ENCODE measurements at regions not wholly inside any gene's neighbourhood (a gene's known extent, or its start where the extent isn't known, plus 50 kb on each side); places are given as distances from the start of the nearest gene placed in this dataset.

DNA sequence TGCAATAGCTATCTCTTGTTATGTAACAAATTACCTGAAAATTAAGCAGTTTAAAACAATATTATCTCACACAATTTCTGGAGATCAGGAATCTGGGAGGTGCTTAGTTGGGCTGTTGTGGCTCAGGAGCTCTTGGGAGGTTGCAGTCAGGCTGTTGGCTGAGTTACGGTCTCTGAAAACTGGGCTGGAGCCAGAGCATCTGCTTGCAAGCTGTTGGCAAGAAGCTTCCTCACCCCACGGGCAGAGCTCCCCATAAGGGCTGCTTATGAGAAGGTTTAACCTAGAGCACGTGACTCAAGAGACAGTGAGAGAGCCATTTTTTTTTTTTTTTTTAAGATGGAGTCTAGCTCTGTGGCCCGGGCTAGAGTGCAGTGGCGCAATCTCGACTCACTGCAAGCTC lies 346.8 kb downstream of the ATP23 start:
- Histone ChIP-seq H3K27me3 (replicated peaks in 2 of 5; ENCODE audit: control insufficient read depth in 4 of 5, insufficient read depth in 5 of 5, low read length in 4 of 5) (peaks cover 0 to 2% (median 0%) of the 10 kb centered on the region in 5 experiments), H3K4me3 (ENCODE audit: control insufficient read depth in 1 of 7, extremely low read depth in 1 of 7, insufficient read depth in 4 of 7, low read depth in 2 of 7, low read length in 6 of 7) (no peak overlapping the region), H3K36me3 (ENCODE audit: control insufficient read depth in 4 of 4, insufficient read depth in 4 of 4, low read length in 3 of 4) (no peaks in the 10 kb centered on the region), H3K9me3 (ENCODE audit: control extremely low read depth in 1 of 5, control insufficient read depth in 4 of 5, insufficient read depth in 2 of 5, low read depth in 1 of 5, low read length in 4 of 5) (no peaks in the 10 kb centered on the region), H3K27ac (ENCODE audit: insufficient read depth in 1 of 2, low read depth in 1 of 2, low read length in 2 of 2, poor library complexity in 1 of 2, severe bottlenecking in 2 of 2) (no peak overlapping the region), H3K4me1 (ENCODE audit: control extremely low read depth in 1 of 4, control insufficient read depth in 4 of 4, insufficient read depth in 4 of 4, low read length in 3 of 4) (no peaks in the 10 kb centered on the region)
- 95% methylated on average over 3 of the region's 6 CpGs for WGBS (ENCODE audit: insufficient coverage)
- ChIA-PET CTCF (interaction anchor here (1.2 kb wide), 1 partner anchor 18 kb away, joined by 3 read pairs; no protein-coding TSS in a partner anchor), POLR2A (interaction anchor here (0.6 kb wide), 1 partner anchor 34 kb away, joined by 3 read pairs; no protein-coding TSS in a partner anchor)
- DNase-seq: no peak

DNA sequence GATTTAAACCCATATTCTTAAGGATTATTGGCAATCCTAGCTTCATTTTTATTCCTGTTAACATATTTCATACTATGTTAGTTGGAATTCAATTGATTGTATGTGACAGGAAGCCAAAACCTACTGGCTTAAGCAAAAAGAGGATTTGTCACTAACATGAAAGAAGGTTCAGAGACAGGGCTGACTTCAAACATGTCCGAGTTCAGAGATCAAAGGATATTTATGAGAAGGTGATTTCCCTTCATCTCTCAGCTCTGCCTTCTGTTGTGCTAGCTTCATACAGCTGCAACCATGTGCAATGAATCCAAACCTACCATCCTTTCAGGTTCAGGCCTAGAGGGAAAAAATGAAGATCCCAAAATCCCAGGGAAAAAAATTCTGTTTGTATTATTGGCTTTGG lies 349.7 kb downstream of the ATP23 start:
- CTCF ChIA-PET: no interaction called here
- Histone ChIP-seq H3K36me3 (ENCODE audit: control insufficient read depth in 4 of 4, insufficient read depth in 4 of 4, low read length in 3 of 4) (no peaks in the 10 kb centered on the region), H3K27ac (ENCODE audit: insufficient read depth in 1 of 2, low read depth in 1 of 2, low read length in 2 of 2, poor library complexity in 1 of 2, severe bottlenecking in 2 of 2) (no peak overlapping the region), H3K27me3 (replicated peaks in 2 of 5; ENCODE audit: control insufficient read depth in 4 of 5, insufficient read depth in 5 of 5, low read length in 4 of 5) (peaks cover 0 to 2% (median 0%) of the 10 kb centered on the region in 5 experiments), H3K4me1 (ENCODE audit: control extremely low read depth in 1 of 4, control insufficient read depth in 4 of 4, insufficient read depth in 4 of 4, low read length in 3 of 4) (no peaks in the 10 kb centered on the region), H3K4me3 (ENCODE audit: control insufficient read depth in 1 of 7, extremely low read depth in 1 of 7, insufficient read depth in 4 of 7, low read depth in 2 of 7, low read length in 6 of 7) (no peak overlapping the region), H3K9me3 (ENCODE audit: control extremely low read depth in 1 of 5, control insufficient read depth in 4 of 5, insufficient read depth in 2 of 5, low read depth in 1 of 5, low read length in 4 of 5) (no peaks in the 10 kb centered on the region)
- no peak for DNase-seq
- POLR2A ChIA-PET: no interaction called here
- 100% methylated on average over 1 of the region's 1 CpG for WGBS (ENCODE audit: insufficient coverage)

DNA sequence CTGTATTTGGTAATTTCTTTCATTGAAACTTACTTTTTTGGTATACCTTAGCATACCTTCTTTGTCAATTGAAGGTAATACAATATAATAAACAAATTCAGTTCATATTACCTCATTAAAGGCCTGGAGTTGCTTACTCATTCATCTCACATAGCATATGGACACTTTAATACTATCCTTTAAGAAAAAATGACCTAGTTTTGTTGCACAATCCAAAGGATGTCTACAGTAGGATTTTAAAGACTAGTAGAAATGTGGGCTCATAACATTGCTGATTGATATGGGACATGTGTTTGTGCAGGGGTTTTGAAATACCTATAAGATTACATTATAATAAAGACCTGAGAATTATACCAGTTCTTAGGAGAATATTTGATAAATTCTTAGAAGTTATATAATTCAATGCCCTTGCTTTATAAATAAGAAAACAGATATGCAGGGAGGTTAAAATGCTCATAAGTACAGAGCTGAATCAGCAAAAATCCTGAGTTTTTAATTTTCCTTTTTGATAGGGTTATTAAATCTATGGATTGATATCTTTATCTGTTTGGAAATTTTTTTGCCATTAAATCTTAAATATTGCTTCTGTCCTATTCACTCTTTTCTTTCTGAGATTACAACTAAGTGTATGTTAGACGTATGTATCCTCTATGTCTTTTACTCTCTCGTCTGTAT lies 352.1 kb downstream of the ATP23 start:
- no peak overlapping the region for H3K4me3 ChIP-seq (ENCODE audit: control insufficient read depth in 1 of 7, extremely low read depth in 1 of 7, insufficient read depth in 4 of 7, low read depth in 2 of 7, low read length in 6 of 7)
- no peak for DNase-seq
- no CpG with 5 or more reads among the region's 2 CpGs for WGBS (ENCODE audit: insufficient coverage)
- H3K4me1 ChIP-seq (ENCODE audit: control extremely low read depth in 1 of 4, control insufficient read depth in 4 of 4, insufficient read depth in 4 of 4, low read length in 3 of 4): no peaks in the 10 kb centered on the region
- H3K27ac ChIP-seq (ENCODE audit: insufficient read depth in 1 of 2, low read depth in 1 of 2, low read length in 2 of 2, poor library complexity in 1 of 2, severe bottlenecking in 2 of 2): no peak overlapping the region
- ChIA-PET CTCF (interaction anchor here (1.6 kb wide), 1 partner anchor 14 kb away, joined by 3 read pairs; no protein-coding TSS in a partner anchor), POLR2A (no interaction called here)
- no peaks in the 10 kb centered on the region for H3K36me3 ChIP-seq (ENCODE audit: control insufficient read depth in 4 of 4, insufficient read depth in 4 of 4, low read length in 3 of 4)
- H3K27me3 ChIP-seq (replicated peaks in 2 of 5; ENCODE audit: control insufficient read depth in 4 of 5, insufficient read depth in 5 of 5, low read length in 4 of 5): peaks cover 0 to 2% (median 0%) of the 10 kb centered on the region in 5 experiments
- no peaks in the 10 kb centered on the region for H3K9me3 ChIP-seq (ENCODE audit: control extremely low read depth in 1 of 5, control insufficient read depth in 4 of 5, insufficient read depth in 2 of 5, low read depth in 1 of 5, low read length in 4 of 5)

DNA sequence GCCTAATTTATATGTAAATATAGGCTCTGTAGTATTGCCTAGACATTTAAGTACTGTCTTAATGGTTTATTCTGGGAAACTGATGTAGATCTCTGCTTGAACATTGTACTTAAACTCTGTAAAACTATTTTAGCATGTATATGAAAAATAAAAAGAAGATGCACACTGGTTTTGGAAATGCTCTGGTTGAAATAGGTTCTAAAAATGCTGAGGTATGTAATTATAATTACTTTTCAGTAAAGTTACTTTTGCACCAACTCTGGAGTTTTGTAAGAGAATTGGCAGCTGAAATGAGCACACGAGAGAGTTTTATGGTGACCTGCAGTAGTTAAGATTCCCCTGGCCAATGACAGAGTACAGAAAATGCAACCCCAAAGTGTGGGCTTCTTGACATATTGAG lies 353.9 kb downstream of the ATP23 start:
- no peaks in the 10 kb centered on the region for H3K9me3 ChIP-seq (ENCODE audit: control extremely low read depth in 1 of 5, control insufficient read depth in 4 of 5, insufficient read depth in 2 of 5, low read depth in 1 of 5, low read length in 4 of 5)
- ChIA-PET POLR2A (no interaction called here), CTCF (no interaction called here)
- H3K4me1 ChIP-seq (ENCODE audit: control extremely low read depth in 1 of 4, control insufficient read depth in 4 of 4, insufficient read depth in 4 of 4, low read length in 3 of 4): no peaks in the 10 kb centered on the region
- DNase-seq: no peak
- no peak overlapping the region for H3K27ac ChIP-seq (ENCODE audit: insufficient read depth in 1 of 2, low read depth in 1 of 2, low read length in 2 of 2, poor library complexity in 1 of 2, severe bottlenecking in 2 of 2)
- 100% methylated on average over 1 of the region's 1 CpG for WGBS (ENCODE audit: insufficient coverage)
- H3K27me3 ChIP-seq (replicated peaks in 2 of 5; ENCODE audit: control insufficient read depth in 4 of 5, insufficient read depth in 5 of 5, low read length in 4 of 5): peaks cover 0 to 2% (median 0%) of the 10 kb centered on the region in 5 experiments
- no peaks in the 10 kb centered on the region for H3K36me3 ChIP-seq (ENCODE audit: control insufficient read depth in 4 of 4, insufficient read depth in 4 of 4, low read length in 3 of 4)
- no peak overlapping the region for H3K4me3 ChIP-seq (ENCODE audit: control insufficient read depth in 1 of 7, extremely low read depth in 1 of 7, insufficient read depth in 4 of 7, low read depth in 2 of 7, low read length in 6 of 7)

DNA sequence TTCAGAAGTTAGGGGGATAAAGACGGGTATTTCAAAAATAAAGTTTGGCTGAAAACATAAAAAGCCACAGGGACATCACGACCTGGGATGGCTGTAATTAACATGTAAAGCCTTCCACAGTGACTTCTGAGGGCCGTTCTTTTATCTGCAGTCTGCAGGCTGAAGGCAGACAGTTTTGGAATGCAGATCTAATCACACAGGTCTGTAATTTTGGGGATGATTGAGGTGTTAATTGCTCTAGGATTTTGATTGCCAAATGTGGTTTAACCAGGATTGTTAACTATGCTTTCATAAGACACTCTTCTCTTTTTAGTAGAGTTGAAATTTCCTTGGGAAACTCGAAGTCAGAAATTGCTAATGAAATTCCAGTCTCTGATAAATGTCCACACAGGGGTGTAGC lies 355.5 kb downstream of the ATP23 start:
- no peak for DNase-seq
- Histone ChIP-seq H3K36me3 (ENCODE audit: control insufficient read depth in 4 of 4, insufficient read depth in 4 of 4, low read length in 3 of 4) (no peaks in the 10 kb centered on the region), H3K4me1 (ENCODE audit: control extremely low read depth in 1 of 4, control insufficient read depth in 4 of 4, insufficient read depth in 4 of 4, low read length in 3 of 4) (no peaks in the 10 kb centered on the region), H3K27me3 (replicated peaks in 2 of 5; ENCODE audit: control insufficient read depth in 4 of 5, insufficient read depth in 5 of 5, low read length in 4 of 5) (peaks cover 0 to 2% (median 0%) of the 10 kb centered on the region in 5 experiments), H3K9me3 (ENCODE audit: control extremely low read depth in 1 of 5, control insufficient read depth in 4 of 5, insufficient read depth in 2 of 5, low read depth in 1 of 5, low read length in 4 of 5) (no peaks in the 10 kb centered on the region), H3K4me3 (ENCODE audit: control insufficient read depth in 1 of 7, extremely low read depth in 1 of 7, insufficient read depth in 4 of 7, low read depth in 2 of 7, low read length in 6 of 7) (no peak overlapping the region), H3K27ac (ENCODE audit: insufficient read depth in 1 of 2, low read depth in 1 of 2, low read length in 2 of 2, poor library complexity in 1 of 2, severe bottlenecking in 2 of 2) (no peak overlapping the region)
- POLR2A ChIA-PET: no interaction called here
- 79% methylated on average over 3 of the region's 4 CpGs for WGBS (ENCODE audit: insufficient coverage)
- CTCF ChIA-PET: no interaction called here

DNA sequence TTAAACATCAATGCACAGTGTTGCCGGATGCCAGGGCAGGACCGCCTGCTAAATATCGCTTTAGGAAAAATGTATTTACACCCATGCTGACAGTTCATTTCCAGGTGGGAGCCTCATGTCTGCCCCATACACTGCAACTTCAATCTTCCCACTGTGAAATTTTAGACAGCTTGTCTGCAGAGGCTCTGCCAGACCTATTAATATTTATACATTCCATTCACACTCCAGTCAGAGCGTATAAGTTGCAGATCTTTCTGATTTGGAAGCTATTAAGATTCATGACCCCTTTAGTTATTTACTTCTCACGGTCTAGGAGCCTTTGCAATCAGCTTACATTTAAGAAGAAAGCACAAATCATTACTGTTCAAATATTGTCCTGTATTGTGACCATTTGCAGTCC lies 357.4 kb downstream of the ATP23 start:
- H3K27ac ChIP-seq (ENCODE audit: insufficient read depth in 1 of 2, low read depth in 1 of 2, low read length in 2 of 2, poor library complexity in 1 of 2, severe bottlenecking in 2 of 2): no peak overlapping the region
- no peak for DNase-seq
- H3K9me3 ChIP-seq (ENCODE audit: control extremely low read depth in 1 of 5, control insufficient read depth in 4 of 5, insufficient read depth in 2 of 5, low read depth in 1 of 5, low read length in 4 of 5): no peaks in the 10 kb centered on the region
- H3K4me1 ChIP-seq (ENCODE audit: control extremely low read depth in 1 of 4, control insufficient read depth in 4 of 4, insufficient read depth in 4 of 4, low read length in 3 of 4): peaks cover 0 to 6% (median 1%) of the 10 kb centered on the region in 4 experiments
- POLR2A ChIA-PET: no interaction called here
- peaks cover 0 to 2% (median 0%) of the 10 kb centered on the region in 5 experiments for H3K27me3 ChIP-seq (replicated peaks in 2 of 5; ENCODE audit: control insufficient read depth in 4 of 5, insufficient read depth in 5 of 5, low read length in 4 of 5)
- no peaks in the 10 kb centered on the region for H3K36me3 ChIP-seq (ENCODE audit: control insufficient read depth in 4 of 4, insufficient read depth in 4 of 4, low read length in 3 of 4)
- CTCF ChIA-PET: no interaction called here
- WGBS (ENCODE audit: insufficient coverage): 98% methylated on average over 4 of the region's 5 CpGs
- no peak overlapping the region for H3K4me3 ChIP-seq (ENCODE audit: control insufficient read depth in 1 of 7, extremely low read depth in 1 of 7, insufficient read depth in 4 of 7, low read depth in 2 of 7, low read length in 6 of 7)

DNA sequence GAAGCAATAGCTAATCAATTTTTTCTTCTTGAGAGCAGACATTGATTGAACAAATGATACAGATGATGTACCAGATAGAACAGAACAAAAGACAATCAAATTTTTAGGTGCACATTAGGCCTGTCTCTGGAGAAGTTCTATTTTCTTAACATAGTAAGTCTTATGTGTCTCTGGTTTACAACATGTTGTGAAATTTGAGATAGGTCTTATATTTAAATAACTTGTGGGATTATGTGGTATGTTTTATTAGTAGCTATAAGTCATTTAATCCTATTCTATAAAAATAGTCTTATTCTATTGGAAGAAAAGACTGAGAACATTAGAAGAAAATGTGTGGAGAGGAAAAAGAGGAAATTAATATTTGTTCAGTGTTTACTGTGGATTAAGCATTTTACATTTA lies 358.0 kb downstream of the ATP23 start:
- DNase-seq: no peak
- ChIA-PET POLR2A (no interaction called here), CTCF (no interaction called here)
- Histone ChIP-seq H3K27me3 (replicated peaks in 2 of 5; ENCODE audit: control insufficient read depth in 4 of 5, insufficient read depth in 5 of 5, low read length in 4 of 5) (peaks cover 0 to 2% (median 0%) of the 10 kb centered on the region in 5 experiments), H3K9me3 (ENCODE audit: control extremely low read depth in 1 of 5, control insufficient read depth in 4 of 5, insufficient read depth in 2 of 5, low read depth in 1 of 5, low read length in 4 of 5) (no peaks in the 10 kb centered on the region), H3K4me1 (ENCODE audit: control extremely low read depth in 1 of 4, control insufficient read depth in 4 of 4, insufficient read depth in 4 of 4, low read length in 3 of 4) (peaks cover 0 to 6% (median 1%) of the 10 kb centered on the region in 4 experiments), H3K36me3 (ENCODE audit: control insufficient read depth in 4 of 4, insufficient read depth in 4 of 4, low read length in 3 of 4) (no peaks in the 10 kb centered on the region), H3K27ac (ENCODE audit: insufficient read depth in 1 of 2, low read depth in 1 of 2, low read length in 2 of 2, poor library complexity in 1 of 2, severe bottlenecking in 2 of 2) (no peak overlapping the region), H3K4me3 (ENCODE audit: control insufficient read depth in 1 of 7, extremely low read depth in 1 of 7, insufficient read depth in 4 of 7, low read depth in 2 of 7, low read length in 6 of 7) (no peak overlapping the region)
